Activated T-helper 2 cell treated with anti-CD3 and anti-CD28 coated beads, Interferon-gamma antibody, Interleukin-2, Interleukin-4, amounts not matched to agents 10 μg/mL and 5 μg/mL and 100 μg/mL, durations not matched to agents 14 hours and 24 hours and 36 hours (primary cell): ENCODE measurements at regions not wholly inside any gene's neighbourhood (a gene's known extent, or its start where the extent isn't known, plus 50 kb on each side); places are given as distances from the start of the nearest gene placed in this dataset.

ENCODE experiments used
- DNase-seq: peaks from one replicate; pipeline ENCODE4 v3.0.0; 2021; ENCODE audit warnings: low spot score
- H3K27ac Mint-ChIP-seq: one replicate; pipeline ENCODE4 v1.8.0; 2021; ENCODE audit warnings: mixed read lengths
- H3K27me3 Mint-ChIP-seq: one replicate; pipeline ENCODE4 v1.8.0; 2021; ENCODE audit warnings: low read depth, mixed read lengths
- H3K36me3 Mint-ChIP-seq: one replicate; pipeline ENCODE4 v1.8.0; 2021; ENCODE audit warnings: low read depth, mixed read lengths
- H3K4me1 Mint-ChIP-seq: one replicate; pipeline ENCODE4 v1.8.0; 2021; ENCODE audit warnings: low read depth, mixed read lengths
- H3K4me3 Mint-ChIP-seq: one replicate; pipeline ENCODE4 v1.8.0; 2021; ENCODE audit warnings: low read depth, mild to moderate bottlenecking, moderate library complexity, mixed read lengths
- H3K9me3 Mint-ChIP-seq: one replicate; pipeline ENCODE4 v1.8.0; 2021; ENCODE audit warnings: mixed read lengths
- intact Hi-C: fragments of 100-400 bp; cut with micrococcal nuclease; formaldehyde crosslinking; loops from one replicate; pipeline ENCODE4 v1.15.1; 2023

DNA sequence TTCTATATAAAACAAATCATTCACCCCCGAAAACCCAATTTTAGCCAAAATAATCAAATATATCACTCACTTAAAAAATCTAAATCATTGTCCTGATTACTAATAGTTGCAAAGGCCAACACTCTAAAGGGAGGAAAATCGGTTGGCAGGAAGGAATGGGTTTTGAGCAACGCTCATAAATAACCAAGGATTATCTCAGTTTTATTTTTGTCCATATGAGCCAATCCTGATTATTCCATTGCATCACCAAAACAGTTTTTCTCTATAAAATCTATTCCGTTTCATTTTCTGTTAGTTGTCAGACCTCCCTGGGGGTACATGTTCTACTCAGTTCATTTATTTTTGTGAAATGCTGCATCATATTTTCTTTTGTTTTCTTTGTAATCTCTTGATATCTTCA lies 174.1 kb downstream of the LRATD1 start:
- intact Hi-C loops: no loop called here
- no peak overlapping the region for H3K27ac Mint-ChIP-seq
- DNase-seq: no peak
- H3K9me3 Mint-ChIP-seq: peaks cover 4% of the 10 kb centered on the region
- no peaks in the 10 kb centered on the region for H3K36me3 Mint-ChIP-seq
- H3K27me3 Mint-ChIP-seq: no peaks in the 10 kb centered on the region
- no peaks in the 10 kb centered on the region for H3K4me1 Mint-ChIP-seq
- H3K4me3 Mint-ChIP-seq: no peak overlapping the region

DNA sequence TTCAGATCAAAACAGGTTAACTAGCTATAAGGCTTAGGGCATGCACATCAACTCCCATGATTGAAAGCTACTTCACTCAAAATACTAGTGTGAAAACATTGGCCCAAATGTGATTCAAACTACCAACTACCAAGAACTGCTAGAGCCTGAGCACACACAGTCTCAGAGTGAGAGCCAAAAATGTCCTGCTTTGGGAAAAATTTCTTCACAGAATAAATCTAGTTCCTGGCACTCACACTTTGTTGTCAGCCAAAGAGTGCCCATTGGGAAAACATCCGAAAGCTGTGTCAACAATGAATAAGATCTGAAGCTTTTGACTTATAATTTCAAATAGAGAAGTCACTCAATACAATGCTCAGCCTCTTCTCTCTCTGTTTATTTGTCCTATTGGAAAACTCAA lies 182.7 kb downstream of the LRATD1 start:
- no peak for DNase-seq
- Mint-ChIP-seq H3K27ac (no peak overlapping the region), H3K4me3 (no peak overlapping the region), H3K9me3 (peaks cover 7% of the 10 kb centered on the region), H3K27me3 (no peaks in the 10 kb centered on the region), H3K4me1 (no peaks in the 10 kb centered on the region), H3K36me3 (no peaks in the 10 kb centered on the region)
- intact Hi-C loops: no loop called here

DNA sequence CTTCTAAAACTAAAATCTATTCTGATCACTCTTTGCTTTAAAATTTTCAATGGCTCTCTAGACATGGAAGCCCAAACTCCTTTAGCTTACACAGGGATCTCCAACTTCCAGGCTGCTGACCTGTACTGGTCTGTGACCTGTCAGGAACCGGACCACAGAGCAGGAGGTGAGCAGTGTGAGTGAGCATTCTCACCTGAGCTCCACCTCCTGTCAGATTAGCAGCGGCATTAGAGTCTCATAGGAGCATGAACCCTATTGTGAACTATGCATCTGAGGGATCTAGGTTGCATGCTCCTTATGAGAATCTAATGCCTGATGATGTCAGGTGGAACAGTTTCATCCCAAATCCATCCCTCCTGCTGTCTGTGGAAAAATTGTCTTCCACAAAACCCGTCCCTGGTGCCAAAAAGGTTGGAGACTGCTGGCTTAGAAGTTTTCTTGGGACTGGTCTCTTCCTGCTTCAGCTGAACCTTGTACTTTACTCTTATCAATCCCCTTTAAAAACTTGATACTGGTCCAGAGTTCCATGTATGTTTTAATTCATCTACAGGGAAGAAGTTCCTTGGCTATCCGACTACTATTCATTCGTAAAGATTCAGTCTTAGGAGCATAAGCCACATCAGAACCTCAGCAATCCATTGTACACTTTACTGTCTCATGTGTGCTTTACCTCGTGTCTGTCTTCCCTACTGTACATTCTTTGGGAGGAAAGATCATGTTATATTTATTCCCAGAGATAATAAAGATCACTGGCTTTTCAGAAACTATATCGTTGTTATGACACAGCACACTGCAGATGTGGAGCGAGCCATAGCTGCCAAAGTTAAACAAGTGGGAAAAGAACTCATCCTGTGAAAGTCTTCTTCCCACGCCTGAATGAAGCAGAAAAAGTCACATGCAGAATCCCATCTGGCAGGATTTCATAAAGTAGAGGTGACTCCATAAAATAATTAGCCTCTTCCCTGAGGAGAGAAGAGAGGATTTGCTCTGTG lies 183.8 kb downstream of the LRATD1 start:
- Mint-ChIP-seq H3K4me1 (no peaks in the 10 kb centered on the region), H3K36me3 (no peaks in the 10 kb centered on the region), H3K27me3 (no peaks in the 10 kb centered on the region), H3K27ac (no peak overlapping the region), H3K9me3 (peaks cover 7% of the 10 kb centered on the region), H3K4me3 (no peak overlapping the region)
- intact Hi-C loops: no loop called here
- no peak for DNase-seq

DNA sequence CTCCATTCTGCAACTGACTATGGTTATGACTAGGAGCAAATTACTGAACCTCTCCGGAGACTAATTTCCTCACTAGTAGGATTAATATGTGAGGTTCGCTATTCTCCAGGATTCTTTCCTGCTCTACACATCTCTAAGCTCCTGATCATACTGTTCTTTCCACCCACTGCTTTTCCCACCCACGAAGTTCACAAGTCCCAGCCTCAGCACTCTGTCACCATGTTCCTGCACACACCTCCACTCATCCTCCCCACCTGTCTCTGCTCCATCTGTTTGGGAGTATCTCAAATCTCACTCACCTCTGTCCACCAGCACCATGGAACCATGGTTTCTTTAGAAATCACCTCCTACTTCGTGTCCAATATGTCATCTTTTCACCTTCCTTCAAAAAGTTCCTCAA lies 185.3 kb downstream of the LRATD1 start:
- no peak overlapping the region for H3K27ac Mint-ChIP-seq
- intact Hi-C loops: no loop called here
- no peaks in the 10 kb centered on the region for H3K27me3 Mint-ChIP-seq
- no peaks in the 10 kb centered on the region for H3K4me1 Mint-ChIP-seq
- H3K9me3 Mint-ChIP-seq: peaks cover 7% of the 10 kb centered on the region
- H3K36me3 Mint-ChIP-seq: no peaks in the 10 kb centered on the region
- no peak overlapping the region for H3K4me3 Mint-ChIP-seq
- no peak for DNase-seq

DNA sequence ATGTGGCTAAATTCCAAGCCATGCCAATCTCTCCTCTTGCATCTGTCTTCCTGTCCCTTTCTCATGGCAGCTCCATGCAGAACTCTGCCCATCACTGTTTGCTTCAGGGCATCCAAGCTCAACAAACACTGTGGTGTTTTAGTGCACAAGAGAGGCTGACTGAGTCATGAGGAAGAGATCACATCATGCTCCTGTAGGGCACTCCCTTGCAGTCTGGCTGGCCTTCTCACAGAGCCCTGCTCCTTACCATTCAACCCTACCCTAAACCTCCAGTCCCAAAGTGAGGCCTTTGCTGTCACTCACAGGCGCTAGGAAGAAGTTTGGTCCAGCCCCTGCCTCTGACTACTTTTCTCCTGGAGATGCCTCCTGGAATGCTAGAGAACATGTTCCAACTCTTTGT lies 194.0 kb downstream of the LRATD1 start:
- DNase-seq: no peak
- Mint-ChIP-seq H3K27ac (no peak overlapping the region), H3K4me3 (no peak overlapping the region), H3K4me1 (no peaks in the 10 kb centered on the region), H3K36me3 (no peaks in the 10 kb centered on the region), H3K9me3 (no peaks in the 10 kb centered on the region), H3K27me3 (no peaks in the 10 kb centered on the region)
- intact Hi-C loops: no loop called here

DNA sequence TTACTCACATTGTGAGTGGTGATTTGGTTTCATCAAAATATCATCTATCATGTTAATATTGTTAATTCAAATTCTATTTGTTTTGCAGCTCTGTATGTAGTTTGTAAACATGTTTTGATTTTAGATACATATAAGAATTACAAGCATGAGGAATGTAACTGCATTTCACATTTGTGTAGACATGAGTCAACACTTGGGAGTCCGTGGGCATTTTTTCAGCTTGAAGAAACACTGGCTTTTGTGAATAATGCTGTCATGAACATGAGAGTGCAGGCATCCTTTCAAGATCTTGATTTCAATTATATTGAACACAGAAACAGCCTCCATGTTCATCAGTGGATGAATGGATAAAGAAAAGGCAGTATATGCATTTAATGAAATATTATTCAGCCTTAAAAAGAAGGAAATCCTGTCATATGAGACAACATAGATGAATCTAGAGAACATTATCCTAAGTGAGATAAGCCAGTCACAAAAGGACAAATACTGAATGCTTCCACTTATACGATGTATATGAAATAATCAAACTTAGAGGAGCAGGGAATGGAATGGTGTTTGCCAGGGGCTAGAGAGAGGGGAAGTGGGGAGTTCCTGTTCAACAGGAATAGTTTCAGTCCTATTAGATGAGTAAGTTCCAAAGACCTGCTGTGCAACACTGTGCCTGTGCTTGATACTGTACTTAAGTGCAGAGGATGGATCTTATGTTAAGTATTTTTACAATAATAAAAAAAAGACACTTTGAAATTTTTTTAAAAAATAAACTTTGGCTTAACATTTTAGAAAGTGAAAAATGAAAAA lies 194.9 kb downstream of the LRATD1 start:
- H3K4me3 Mint-ChIP-seq: no peak overlapping the region

DNA sequence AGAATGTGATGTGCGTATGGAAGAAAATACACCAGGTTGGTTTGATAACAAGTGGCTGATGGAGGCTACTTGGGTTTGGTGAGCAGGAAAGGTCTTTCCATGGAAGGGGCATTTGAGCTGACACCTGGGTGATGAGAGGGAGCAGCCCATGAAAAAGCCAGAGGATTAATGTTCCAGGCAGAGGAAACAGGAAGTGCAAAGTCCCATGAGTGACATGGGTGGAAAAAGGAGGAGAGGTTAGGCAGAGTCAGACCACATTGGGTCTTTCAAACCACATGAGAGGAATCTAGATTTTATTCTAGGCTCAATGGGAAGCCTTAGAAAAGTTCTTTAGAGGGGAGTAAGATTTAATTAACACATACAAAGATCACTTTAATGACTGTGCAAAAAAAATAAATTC lies 195.7 kb downstream of the LRATD1 start:
- no peaks in the 10 kb centered on the region for H3K9me3 Mint-ChIP-seq
- no peaks in the 10 kb centered on the region for H3K36me3 Mint-ChIP-seq
- DNase-seq: no peak
- no peak overlapping the region for H3K27ac Mint-ChIP-seq
- intact Hi-C loops: no loop called here
- no peaks in the 10 kb centered on the region for H3K4me1 Mint-ChIP-seq
- no peak overlapping the region for H3K4me3 Mint-ChIP-seq
- no peaks in the 10 kb centered on the region for H3K27me3 Mint-ChIP-seq

More for the DNA sequence above, 194.9 kb downstream of the LRATD1 start:
- intact Hi-C loops: no loop called here
- Mint-ChIP-seq H3K4me1 (no peaks in the 10 kb centered on the region), H3K9me3 (no peaks in the 10 kb centered on the region), H3K36me3 (no peaks in the 10 kb centered on the region), H3K27ac (no peak overlapping the region), H3K27me3 (no peaks in the 10 kb centered on the region)
- no peak for DNase-seq

DNA sequence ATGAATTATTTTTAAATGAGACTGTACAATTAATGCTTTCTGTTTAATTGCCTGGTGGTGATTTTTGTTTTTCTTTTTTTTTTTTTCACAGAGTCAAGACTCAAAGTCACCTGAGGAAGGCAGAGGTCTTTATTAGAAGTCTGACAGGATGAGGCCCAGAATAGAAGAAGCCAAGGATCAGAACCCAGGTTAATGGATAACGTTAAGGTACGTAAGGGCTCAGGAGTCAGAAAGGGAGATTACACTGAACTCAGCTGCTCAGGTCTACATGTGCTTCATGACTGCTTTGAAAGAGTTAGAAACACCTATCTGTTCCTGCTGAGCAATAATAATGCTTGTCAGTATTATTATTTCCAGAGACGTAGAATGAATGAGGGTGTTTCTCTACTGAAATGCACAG lies 196.5 kb downstream of the LRATD1 start:
- DNase-seq: no peak
- intact Hi-C loops: no loop called here
- Mint-ChIP-seq H3K36me3 (no peaks in the 10 kb centered on the region), H3K27me3 (no peaks in the 10 kb centered on the region), H3K27ac (no peak overlapping the region), H3K4me1 (no peaks in the 10 kb centered on the region), H3K9me3 (no peaks in the 10 kb centered on the region), H3K4me3 (no peak overlapping the region)

DNA sequence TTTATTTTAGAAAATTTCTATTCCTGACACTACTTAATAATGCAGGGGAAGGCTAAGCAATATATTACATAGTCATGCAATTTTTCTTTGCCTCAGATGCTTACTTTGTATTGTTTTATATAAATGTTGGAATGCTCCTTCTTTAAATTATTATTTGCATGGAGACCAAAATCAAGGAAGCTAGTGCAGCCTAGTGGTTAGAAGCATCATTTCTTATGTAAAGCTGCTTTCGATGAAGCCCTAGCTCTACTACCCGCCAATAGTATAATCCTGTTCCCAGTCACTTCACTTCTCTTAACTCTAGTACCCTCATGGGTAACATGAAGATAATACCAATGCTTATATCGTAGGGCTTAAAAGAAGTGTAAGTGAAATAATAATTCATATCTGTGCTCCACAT lies 198.9 kb downstream of the LRATD1 start:
- no peak overlapping the region for H3K27ac Mint-ChIP-seq
- H3K36me3 Mint-ChIP-seq: no peaks in the 10 kb centered on the region
- no peak for DNase-seq
- H3K9me3 Mint-ChIP-seq: no peaks in the 10 kb centered on the region
- no peak overlapping the region for H3K4me3 Mint-ChIP-seq
- intact Hi-C loops: no loop called here
- H3K27me3 Mint-ChIP-seq: no peaks in the 10 kb centered on the region
- H3K4me1 Mint-ChIP-seq: no peaks in the 10 kb centered on the region

DNA sequence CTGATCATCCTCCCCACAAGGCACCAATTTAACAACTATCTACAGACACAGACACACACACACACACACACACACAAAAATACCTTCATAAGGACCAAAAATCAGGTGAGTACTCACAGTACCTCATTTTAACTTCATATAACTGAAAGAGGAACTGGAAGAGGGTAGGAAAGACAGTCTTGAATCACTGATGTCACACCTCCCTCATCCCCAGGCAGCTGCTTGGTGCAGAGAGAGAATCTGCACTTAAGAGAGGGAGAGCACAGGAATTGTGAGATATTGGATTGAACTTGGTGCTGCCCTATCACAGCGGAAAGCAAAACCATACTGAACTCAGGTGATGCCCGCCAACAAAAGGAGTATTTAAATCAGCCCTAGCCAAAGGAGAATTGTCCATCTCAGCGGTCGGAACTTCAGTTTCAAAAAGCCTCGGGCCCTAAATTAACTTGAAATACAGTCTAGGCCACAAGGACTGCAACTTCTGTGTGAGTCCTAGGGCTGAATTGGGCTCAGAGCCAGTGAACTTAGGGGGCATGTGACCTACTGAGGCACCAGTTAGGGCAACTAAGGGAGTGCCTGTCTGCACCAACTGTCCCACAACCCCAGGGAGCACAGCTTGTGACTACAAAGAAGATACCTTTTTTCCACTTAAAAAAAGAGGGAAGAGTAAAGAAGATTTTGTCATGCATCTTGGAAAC lies 211.1 kb downstream of the LRATD1 start:
- DNase-seq: no peak
- Mint-ChIP-seq H3K27ac (no peak overlapping the region), H3K4me3 (no peak overlapping the region), H3K4me1 (no peaks in the 10 kb centered on the region), H3K36me3 (no peaks in the 10 kb centered on the region), H3K9me3 (peaks cover 24% of the 10 kb centered on the region), H3K27me3 (no peaks in the 10 kb centered on the region)
- intact Hi-C loops: no loop called here

DNA sequence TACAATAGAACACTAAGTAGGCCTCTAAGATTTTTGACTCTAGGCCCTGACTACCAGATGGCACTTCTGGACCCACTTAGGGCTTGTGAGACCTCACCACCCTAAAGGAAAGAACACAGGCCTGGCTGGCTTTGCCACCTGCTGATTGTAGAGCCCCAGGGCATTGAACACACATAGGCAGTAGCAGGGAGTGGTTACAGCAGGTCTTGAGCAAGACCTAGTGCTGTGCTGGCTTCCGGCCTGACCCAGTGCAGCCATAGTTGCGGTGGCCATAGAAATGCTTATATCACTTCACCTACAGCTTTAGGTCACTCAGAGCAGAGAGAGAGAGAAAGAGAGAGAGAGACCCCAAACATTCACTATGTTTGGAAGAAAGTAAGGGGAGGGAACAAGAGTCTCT lies 223.2 kb downstream of the LRATD1 start:
- H3K36me3 Mint-ChIP-seq: no peaks in the 10 kb centered on the region
- H3K4me1 Mint-ChIP-seq: no peaks in the 10 kb centered on the region
- H3K27me3 Mint-ChIP-seq: no peaks in the 10 kb centered on the region
- no peak overlapping the region for H3K4me3 Mint-ChIP-seq
- no peak overlapping the region for H3K27ac Mint-ChIP-seq
- intact Hi-C loops: no loop called here
- DNase-seq: no peak
- peaks cover 8% of the 10 kb centered on the region for H3K9me3 Mint-ChIP-seq

DNA sequence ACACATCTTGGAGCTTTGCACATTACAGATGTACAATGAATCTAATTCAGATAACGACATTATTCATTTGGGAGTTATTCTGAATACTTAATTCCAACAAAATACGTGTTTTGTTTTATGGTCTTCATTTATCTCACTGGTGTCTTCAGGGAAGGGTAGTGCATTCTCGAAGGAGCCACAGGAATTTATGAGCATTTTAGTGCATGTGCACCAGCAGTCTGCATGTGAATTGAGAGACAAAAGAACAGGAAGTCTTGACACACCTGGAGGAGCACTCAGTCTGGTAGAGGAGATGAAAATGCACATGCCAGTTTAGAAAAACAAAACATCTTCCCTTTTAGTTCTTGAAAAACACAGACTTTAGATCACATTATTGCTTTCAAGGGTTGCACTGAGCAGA lies 228.7 kb downstream of the LRATD1 start:
- no peak for DNase-seq
- intact Hi-C loops: no loop called here
- Mint-ChIP-seq H3K27me3 (no peaks in the 10 kb centered on the region), H3K4me1 (no peaks in the 10 kb centered on the region), H3K27ac (no peak overlapping the region), H3K36me3 (no peaks in the 10 kb centered on the region), H3K4me3 (no peak overlapping the region), H3K9me3 (peaks cover 9% of the 10 kb centered on the region)
